HG03159 (cell line): ENCODE measurements at regions not wholly inside any gene's neighbourhood (a gene's known extent, or its start where the extent isn't known, plus 50 kb on each side); places are given as distances from the start of the nearest gene placed in this dataset.
A peak's percentile ranks its signal among the peaks of the same experiment; 100 is the strongest.

Source experiments
- ATAC-seq: cut with Tn5 transposase; IDR thresholded peaks from one replicate; pipeline ENCODE4 v1.9.1; 2021; ENCODE audit warnings: mild to moderate bottlenecking, moderate library complexity; ENCODE audit not compliant: unreplicated experiment

DNA sequence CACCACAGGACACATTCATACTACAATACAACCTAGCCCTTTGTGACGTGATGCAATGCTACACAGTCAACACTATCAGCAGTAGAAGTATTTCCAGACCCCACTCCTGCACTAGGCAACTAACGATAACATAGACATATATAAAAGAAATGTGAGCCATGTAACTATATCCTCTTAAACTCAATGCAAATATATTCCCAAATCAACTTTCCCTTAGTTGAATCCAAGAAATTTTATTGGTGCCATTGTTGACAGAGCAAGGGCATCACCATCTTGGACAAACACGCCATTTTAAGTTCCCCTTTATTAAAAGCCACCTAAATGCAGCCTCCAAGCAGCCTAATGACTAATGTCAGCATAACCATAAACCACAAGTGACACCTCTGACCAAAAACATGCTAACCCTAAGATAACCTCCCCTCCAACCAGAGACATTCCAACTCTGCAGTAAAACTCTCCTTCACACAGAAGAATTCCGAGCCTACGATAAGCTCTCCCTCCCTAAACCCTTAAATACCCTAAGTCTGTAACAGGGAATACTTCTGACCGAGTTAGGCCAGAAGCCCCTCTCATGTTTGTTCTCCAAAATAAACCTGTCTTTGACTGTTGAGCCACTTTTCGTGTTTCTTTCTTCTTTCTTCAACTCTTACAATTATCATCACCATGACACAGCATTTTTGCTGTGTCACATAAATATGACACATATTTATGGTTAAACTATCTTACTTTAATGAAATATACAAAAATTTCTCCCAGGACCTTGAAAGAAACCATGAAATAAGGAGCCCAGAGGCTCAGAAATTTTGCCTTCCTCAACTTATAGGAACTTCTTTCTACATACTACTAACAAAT is 1497.8 kb downstream of the EFNA5 start:
- no peak for ATAC-seq

- ATAC-seq: no peak
These were observed 1499.0 kb downstream of the EFNA5 start for GRCh38 chr5:106171708-106172107.

DNA sequence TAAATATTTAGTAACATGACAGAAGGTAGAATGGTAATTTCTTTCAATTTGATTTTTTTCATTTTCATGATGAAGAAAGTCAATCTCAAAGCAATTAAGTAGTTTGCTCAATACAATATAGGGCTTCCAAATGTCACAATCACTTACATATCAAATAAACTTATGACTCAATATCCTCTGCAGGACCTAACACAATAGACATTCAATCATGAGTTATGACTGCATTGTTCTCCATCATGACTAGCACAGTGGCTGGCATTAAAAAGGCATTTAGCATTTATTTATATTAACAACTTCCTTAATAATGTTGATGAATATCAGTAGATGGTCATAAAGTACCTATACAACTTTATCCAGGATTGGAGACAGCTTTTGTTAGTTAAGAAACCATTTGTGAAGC is 1499.6 kb downstream of the EFNA5 start:
- ATAC-seq: no peak

DNA sequence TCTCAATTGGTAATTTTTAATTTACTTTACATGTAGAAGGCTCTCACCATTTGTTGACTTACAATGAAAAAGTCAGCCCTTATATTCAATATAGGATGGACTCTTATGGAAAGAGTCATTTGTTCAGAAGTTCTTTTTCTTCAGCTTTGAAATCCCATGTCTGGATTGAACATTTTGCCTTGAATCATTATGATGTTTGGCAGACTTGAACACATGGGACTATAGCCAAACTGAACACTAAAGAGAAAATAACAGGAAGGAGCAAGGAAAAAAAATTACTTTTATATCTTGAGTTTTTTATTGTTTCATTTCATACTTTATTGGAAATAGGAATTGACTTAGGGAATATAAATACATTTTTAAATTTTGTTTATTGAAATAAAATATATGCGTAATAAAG is 1503.0 kb downstream of the EFNA5 start:
- ATAC-seq: no peak

DNA sequence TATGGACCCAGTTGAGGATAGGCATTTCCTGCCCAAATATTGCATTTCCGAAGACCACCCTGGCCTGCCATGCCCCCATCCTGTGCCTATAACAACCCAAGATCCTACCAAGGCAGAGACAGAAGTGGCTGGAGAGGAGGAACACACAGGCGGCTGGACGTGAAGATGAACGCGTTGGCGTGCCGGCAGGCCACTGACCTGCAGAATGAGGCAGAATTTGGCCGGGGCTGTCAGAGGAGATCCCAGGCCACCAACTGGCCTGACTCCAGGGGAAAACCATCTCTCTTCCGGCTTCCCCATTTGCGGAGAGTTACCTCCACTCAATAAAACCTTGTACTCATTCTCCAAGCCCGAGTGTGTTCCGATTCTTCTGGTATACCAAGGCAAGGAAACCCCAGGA is 1507.5 kb downstream of the EFNA5 start:
- no peak for ATAC-seq

DNA sequence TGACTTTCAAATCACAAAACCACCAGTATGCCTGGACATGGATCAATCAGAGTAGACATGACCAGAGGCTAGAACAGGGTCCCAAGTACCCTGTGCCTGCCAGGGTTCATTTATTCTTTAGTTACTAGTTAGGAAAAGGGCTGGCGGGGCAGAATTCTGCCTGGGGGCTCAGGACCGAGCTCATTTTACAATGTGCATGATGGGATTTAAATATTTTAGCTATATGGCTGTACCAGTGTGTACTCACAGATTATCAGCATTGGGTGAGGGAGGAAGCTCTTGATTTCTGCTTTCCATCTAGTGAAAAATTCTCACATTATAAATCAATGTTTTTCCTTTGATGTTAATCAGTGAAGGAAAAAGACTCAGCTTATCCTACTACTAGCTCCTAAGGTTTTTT is 1511.1 kb downstream of the EFNA5 start:
- no peak for ATAC-seq

- ATAC-seq: no peak
These were observed 1516.4 kb downstream of the EFNA5 start for GRCh38 chr5:106154280-106154716.

DNA sequence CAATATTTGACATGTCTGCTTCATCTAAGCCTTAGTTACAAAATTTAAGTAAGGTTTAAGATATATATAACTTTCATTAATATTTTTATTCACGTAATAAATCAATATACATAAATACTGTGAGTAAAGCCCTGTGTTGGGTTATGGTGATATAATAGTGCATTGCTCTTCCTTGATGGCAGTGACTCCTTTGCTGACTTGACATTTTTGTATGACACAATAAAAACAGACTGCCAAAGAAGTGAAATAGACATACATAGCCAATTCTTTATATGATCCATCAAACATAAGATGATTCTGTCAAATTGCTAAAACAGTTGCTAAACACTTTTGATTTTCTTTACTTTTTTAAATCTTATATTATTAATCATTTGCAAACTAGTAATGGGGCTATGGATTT is 1518.2 kb downstream of the EFNA5 start:
- ATAC-seq: no peak

DNA sequence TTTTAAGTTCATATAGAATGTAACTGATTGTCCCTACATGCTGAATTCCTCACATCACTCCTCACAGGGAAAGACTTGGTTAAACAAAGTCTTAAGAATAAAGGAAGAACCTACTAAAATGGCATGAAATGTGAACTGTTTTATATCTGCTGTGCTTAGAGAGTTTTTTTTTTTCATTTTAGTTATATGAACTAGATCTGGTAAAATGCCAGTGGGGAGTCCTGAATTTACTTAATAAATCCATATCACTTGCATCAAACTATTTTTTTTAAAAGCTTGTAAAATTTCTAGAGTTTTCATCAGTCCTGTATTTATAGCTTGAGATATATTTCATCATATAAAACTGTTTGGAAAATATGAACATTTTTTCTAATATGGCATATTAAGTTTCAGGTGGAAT is 1528.6 kb downstream of the EFNA5 start:
- no peak for ATAC-seq

DNA sequence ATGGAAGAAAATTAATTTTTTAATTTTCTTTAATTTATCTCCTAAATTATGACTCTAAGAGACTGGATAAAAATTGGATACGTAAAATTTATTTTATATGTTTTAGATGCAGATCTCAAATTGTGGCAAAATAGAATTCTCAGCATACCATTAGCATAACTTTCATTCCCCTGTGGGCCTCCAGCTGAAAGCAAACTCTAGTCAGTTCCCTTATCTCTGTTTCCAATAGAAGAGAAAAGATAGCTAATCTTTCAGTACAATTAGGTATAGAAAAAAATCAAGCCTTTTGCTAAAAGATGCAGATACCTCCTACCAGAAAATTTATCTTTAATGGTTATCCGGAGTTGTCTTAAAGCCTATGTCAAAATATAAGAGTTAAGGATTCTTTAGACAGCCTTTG is 1530.6 kb downstream of the EFNA5 start:
- no peak for ATAC-seq

GRCh38 chr5:106136061-106136460 is 1534.7 kb downstream of the EFNA5 start:
- ATAC-seq: no peak

GRCh38 chr5:106135473-106135872 is 1535.3 kb downstream of the EFNA5 start:
- ATAC-seq: no peak

GRCh38 chr5:106134549-106134948 is 1536.2 kb downstream of the EFNA5 start:
- no peak for ATAC-seq

GRCh38 chr5:106127985-106128384 is 1542.8 kb downstream of the EFNA5 start:
- ATAC-seq: peak; percentile 93

DNA sequence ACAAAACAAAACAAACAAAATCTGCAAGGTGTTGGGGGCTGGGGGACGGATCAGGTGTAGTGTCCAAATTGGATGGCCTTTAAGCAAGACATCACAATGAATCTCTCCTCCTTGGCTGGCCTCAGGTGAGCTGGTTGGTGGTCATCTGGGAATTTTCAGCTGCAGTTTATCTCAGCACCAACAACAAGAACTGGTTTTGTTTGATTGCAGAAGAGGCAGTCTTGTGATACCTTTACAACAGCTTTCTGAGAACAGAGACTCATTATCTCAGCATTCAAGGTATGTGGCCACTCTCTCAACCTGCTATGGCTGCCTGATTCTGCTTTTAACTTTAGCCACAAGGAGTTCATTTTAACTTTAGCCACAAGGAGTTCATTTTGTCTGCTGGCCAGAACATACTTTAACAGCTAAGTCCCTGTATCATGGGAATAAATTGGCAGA is 1543.4 kb downstream of the EFNA5 start:
- peak; percentile 62 for ATAC-seq

DNA sequence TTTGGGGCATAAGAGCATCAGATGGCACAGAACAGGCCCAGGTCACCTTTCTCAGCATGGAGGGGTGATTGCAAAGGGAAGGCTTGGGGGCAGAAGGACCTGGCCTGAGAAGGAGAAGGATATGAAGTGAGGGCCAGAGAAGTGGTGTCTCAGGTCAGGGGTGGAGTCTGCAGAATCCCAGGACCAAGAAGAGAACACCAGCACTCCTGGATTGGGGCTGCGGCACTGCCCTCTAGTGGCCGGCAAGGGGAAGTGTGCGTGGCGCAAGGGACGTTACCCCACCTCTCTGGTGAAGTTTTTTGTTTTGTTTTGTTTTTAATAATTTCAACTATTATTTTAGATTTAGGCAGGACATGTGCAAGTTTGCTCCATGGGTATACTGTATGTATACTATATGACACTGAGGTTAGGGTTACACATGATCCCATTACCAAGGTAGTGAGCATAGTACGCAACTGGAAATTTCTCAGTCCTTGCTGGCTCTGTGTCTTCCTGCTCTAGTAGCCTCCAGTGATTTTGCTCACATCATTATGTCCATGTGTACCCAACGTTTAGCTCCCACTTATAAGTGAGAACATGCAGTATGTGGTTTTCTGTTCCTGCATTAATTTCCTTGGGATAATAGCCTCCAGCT is 1548.6 kb downstream of the EFNA5 start:
- ATAC-seq: peak; percentile 87

GRCh38 chr5:106116682-106117081 is 1554.1 kb downstream of the EFNA5 start:
- no peak for ATAC-seq

GRCh38 chr5:106113922-106114321 is 1556.8 kb downstream of the EFNA5 start:
- no peak for ATAC-seq

DNA sequence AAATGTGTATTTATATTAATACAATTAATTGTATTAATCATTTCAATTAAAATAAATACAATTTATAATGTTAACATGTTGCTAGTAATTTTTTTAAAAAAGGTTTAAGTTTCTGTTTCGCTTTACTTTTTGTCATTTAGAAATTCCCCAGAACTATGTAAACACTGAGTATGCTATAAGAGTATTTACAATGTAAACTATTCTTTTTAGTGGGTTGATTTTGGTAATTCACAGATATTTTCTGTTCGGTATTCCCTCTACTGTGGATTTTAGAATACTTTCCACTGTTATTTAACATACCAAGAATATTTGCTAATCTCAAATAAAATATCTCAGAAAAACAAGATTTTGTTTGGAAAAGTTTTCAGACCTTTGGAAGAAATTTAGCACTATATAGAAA is 1564.4 kb downstream of the EFNA5 start:
- no peak for ATAC-seq

DNA sequence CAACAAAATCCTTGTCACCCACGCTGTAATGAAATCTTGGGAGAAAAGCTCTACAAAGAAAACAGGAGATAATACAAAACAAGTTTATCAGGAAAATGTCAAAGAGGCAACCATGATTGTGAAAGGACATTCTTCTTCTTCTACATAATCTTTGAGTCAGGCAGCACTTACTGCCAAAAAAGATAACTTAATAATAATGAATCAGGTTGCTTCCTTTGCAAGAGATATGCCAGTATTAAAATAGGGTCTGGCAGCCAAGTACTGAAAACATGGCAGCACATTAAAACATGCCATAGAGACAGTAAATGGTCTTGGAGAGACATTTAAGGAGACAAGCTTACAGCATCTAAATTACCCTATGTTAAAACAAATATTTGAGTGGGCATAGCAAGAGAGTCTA is 1573.4 kb downstream of the EFNA5 start:
- ATAC-seq: no peak

GRCh38 chr5:106094839-106095238 is 1575.9 kb downstream of the EFNA5 start:
- no peak for ATAC-seq

GRCh38 chr5:106094204-106094607 is 1576.5 kb downstream of the EFNA5 start:
- no peak for ATAC-seq
